ENCODE measurements at regions not wholly inside any gene's neighbourhood (a gene's known extent, or its start where the extent isn't known, plus 50 kb on each side); places are given as distances from the start of the nearest gene placed in this dataset.

DNA sequence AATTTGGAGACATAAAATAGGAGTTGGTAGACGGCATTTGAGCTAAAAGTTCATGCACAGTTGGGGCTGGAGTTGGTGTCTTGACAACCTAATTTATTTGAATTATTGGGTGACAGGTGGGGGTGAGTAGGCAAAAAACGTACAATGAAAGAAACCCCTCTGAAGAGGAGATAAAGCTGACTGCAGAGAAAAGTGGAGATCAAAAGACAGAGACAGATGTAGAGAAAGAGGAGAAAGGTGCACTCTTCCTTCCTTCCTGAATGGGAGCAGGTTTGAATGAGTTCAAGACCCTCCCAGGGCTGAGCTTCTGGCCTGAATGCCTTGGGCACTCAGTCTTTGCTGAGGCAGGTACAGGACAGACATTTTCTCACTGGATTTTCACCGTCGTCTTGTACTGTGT, 284.3 kb downstream of the DHX35 start:
- H3K36me3 Mint-ChIP-seq (ENCODE audit: low read depth): no peaks in the 10 kb centered on the region
- no peaks in the 10 kb centered on the region for H4K20me1 ChIP-seq (replicated peaks; ENCODE audit: insufficient read depth)
- no peak overlapping the region for H3K27ac Mint-ChIP-seq
- no peaks in the 10 kb centered on the region for H3K4me1 Mint-ChIP-seq
- H3K9me3 Mint-ChIP-seq: no peaks in the 10 kb centered on the region
- TF ChIP-seq EZH2 (IDR thresholded peaks at IDR 0.05; ENCODE audit: low read depth, unreplicated experiment) (no peak), POLR2AphosphoS5 (IDR thresholded peaks at IDR 0.05; ENCODE audit: low read depth) (no peak), EZH2phosphoT487 (IDR thresholded peaks at IDR 0.05; ENCODE audit: unreplicated experiment) (no peak), ZNF114 (CRISPR knock-in tag; IDR thresholded peaks at IDR 0.05) (no peak), STAT1 (IDR thresholded peaks at IDR 0.05; ENCODE audit: unreplicated experiment) (no peak), JUNB (IDR thresholded peaks at IDR 0.05; ENCODE audit: unreplicated experiment) (no peak), ZNF331 (CRISPR knock-in tag; IDR thresholded peaks at IDR 0.05; ENCODE audit: low read depth) (no peak), NANOG (IDR thresholded peaks at IDR 0.05; ENCODE audit: borderline replicate concordance) (no peak), CREB1 (CRISPR knock-in tag; IDR thresholded peaks at IDR 0.05; ENCODE audit: low read depth) (no peak)
- TF ChIP-seq, protein P1, sequence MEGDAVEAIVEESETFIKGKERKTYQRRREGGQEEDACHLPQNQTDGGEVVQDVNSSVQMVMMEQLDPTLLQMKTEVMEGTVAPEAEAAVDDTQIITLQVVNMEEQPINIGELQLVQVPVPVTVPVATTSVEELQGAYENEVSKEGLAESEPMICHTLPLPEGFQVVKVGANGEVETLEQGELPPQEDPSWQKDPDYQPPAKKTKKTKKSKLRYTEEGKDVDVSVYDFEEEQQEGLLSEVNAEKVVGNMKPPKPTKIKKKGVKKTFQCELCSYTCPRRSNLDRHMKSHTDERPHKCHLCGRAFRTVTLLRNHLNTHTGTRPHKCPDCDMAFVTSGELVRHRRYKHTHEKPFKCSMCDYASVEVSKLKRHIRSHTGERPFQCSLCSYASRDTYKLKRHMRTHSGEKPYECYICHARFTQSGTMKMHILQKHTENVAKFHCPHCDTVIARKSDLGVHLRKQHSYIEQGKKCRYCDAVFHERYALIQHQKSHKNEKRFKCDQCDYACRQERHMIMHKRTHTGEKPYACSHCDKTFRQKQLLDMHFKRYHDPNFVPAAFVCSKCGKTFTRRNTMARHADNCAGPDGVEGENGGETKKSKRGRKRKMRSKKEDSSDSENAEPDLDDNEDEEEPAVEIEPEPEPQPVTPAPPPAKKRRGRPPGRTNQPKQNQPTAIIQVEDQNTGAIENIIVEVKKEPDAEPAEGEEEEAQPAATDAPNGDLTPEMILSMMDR (conservative IDR thresholded peaks at IDR 0.05; ENCODE audit: low read depth in 2 of 2): no peak
- TF ChIP-seq, protein P2, sequence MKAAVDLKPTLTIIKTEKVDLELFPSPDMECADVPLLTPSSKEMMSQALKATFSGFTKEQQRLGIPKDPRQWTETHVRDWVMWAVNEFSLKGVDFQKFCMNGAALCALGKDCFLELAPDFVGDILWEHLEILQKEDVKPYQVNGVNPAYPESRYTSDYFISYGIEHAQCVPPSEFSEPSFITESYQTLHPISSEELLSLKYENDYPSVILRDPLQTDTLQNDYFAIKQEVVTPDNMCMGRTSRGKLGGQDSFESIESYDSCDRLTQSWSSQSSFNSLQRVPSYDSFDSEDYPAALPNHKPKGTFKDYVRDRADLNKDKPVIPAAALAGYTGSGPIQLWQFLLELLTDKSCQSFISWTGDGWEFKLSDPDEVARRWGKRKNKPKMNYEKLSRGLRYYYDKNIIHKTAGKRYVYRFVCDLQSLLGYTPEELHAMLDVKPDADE (IDR thresholded peaks at IDR 0.05): no peak
- TF ChIP-seq, protein P3, sequence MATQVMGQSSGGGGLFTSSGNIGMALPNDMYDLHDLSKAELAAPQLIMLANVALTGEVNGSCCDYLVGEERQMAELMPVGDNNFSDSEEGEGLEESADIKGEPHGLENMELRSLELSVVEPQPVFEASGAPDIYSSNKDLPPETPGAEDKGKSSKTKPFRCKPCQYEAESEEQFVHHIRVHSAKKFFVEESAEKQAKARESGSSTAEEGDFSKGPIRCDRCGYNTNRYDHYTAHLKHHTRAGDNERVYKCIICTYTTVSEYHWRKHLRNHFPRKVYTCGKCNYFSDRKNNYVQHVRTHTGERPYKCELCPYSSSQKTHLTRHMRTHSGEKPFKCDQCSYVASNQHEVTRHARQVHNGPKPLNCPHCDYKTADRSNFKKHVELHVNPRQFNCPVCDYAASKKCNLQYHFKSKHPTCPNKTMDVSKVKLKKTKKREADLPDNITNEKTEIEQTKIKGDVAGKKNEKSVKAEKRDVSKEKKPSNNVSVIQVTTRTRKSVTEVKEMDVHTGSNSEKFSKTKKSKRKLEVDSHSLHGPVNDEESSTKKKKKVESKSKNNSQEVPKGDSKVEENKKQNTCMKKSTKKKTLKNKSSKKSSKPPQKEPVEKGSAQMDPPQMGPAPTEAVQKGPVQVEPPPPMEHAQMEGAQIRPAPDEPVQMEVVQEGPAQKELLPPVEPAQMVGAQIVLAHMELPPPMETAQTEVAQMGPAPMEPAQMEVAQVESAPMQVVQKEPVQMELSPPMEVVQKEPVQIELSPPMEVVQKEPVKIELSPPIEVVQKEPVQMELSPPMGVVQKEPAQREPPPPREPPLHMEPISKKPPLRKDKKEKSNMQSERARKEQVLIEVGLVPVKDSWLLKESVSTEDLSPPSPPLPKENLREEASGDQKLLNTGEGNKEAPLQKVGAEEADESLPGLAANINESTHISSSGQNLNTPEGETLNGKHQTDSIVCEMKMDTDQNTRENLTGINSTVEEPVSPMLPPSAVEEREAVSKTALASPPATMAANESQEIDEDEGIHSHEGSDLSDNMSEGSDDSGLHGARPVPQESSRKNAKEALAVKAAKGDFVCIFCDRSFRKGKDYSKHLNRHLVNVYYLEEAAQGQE (IDR thresholded peaks at IDR 0.05; ENCODE audit: unreplicated experiment): no peak
- TF ChIP-seq, protein P4, sequence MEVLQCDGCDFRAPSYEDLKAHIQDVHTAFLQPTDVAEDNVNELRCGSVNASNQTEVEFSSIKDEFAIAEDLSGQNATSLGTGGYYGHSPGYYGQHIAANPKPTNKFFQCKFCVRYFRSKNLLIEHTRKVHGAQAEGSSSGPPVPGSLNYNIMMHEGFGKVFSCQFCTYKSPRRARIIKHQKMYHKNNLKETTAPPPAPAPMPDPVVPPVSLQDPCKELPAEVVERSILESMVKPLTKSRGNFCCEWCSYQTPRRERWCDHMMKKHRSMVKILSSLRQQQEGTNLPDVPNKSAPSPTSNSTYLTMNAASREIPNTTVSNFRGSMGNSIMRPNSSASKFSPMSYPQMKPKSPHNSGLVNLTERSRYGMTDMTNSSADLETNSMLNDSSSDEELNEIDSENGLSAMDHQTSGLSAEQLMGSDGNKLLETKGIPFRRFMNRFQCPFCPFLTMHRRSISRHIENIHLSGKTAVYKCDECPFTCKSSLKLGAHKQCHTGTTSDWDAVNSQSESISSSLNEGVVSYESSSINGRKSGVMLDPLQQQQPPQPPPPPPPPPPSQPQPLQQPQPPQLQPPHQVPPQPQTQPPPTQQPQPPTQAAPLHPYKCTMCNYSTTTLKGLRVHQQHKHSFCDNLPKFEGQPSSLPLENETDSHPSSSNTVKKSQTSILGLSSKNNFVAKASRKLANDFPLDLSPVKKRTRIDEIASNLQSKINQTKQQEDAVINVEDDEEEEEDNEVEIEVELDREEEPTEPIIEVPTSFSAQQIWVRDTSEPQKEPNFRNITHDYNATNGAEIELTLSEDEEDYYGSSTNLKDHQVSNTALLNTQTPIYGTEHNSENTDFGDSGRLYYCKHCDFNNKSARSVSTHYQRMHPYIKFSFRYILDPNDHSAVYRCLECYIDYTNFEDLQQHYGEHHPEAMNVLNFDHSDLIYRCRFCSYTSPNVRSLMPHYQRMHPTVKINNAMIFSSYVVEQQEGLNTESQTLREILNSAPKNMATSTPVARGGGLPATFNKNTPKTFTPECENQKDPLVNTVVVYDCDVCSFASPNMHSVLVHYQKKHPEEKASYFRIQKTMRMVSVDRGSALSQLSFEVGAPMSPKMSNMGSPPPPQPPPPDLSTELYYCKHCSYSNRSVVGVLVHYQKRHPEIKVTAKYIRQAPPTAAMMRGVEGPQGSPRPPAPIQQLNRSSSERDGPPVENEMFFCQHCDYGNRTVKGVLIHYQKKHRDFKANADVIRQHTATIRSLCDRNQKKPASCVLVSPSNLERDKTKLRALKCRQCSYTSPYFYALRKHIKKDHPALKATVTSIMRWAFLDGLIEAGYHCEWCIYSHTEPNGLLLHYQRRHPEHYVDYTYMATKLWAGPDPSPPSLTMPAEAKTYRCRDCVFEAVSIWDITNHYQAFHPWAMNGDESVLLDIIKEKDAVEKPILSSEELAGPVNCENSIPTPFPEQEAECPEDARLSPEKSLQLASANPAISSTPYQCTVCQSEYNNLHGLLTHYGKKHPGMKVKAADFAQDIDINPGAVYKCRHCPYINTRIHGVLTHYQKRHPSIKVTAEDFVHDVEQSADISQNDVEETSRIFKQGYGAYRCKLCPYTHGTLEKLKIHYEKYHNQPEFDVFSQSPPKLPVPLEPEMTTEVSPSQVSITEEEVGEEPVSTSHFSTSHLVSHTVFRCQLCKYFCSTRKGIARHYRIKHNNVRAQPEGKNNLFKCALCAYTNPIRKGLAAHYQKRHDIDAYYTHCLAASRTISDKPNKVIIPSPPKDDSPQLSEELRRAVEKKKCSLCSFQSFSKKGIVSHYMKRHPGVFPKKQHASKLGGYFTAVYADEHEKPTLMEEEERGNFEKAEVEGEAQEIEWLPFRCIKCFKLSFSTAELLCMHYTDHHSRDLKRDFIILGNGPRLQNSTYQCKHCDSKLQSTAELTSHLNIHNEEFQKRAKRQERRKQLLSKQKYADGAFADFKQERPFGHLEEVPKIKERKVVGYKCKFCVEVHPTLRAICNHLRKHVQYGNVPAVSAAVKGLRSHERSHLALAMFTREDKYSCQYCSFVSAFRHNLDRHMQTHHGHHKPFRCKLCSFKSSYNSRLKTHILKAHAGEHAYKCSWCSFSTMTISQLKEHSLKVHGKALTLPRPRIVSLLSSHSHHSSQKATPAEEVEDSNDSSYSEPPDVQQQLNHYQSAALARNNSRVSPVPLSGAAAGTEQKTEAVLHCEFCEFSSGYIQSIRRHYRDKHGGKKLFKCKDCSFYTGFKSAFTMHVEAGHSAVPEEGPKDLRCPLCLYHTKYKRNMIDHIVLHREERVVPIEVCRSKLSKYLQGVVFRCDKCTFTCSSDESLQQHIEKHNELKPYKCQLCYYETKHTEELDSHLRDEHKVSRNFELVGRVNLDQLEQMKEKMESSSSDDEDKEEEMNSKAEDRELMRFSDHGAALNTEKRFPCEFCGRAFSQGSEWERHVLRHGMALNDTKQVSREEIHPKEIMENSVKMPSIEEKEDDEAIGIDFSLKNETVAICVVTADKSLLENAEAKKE (CRISPR knock-in tag; IDR thresholded peaks at IDR 0.05): no peak
- H3K4me3 ChIP-seq: no peak overlapping the region
- H3F3A ChIP-seq (replicated peaks; ENCODE audit: low read depth): no peaks in the 10 kb centered on the region
- H3K27me3 Mint-ChIP-seq (ENCODE audit: insufficient read depth, low read depth, poor library complexity): no peaks in the 10 kb centered on the region
- H3K4me3 Mint-ChIP-seq: no peak overlapping the region
- H3K4me2 ChIP-seq: no peak overlapping the region
- no peaks in the 10 kb centered on the region for H3K79me2 ChIP-seq (replicated peaks; ENCODE audit: insufficient read depth)
- ATAC-seq: no peak
- H3K4me1 ChIP-seq (ENCODE audit: insufficient read depth): no peaks in the 10 kb centered on the region
- no peak for DNase-seq (ENCODE audit: low spot score)
- no peaks in the 10 kb centered on the region for H3K36me3 ChIP-seq (ENCODE audit: insufficient read depth)
- H3K27me3 ChIP-seq (ENCODE audit: insufficient read depth): no peaks in the 10 kb centered on the region
- H3K27ac ChIP-seq (ENCODE audit: low read depth): no peak overlapping the region
- no peak overlapping the region for H2AFZ ChIP-seq
- 0 out of 2 replicates have a peak, but pooled peaks cover 3% of the 10 kb centered on the region for H3K9me2 ChIP-seq (ENCODE audit: insufficient read depth)
